ENCODE measurements at regions not wholly inside any gene's neighbourhood (a gene's known extent, or its start where the extent isn't known, plus 50 kb on each side); places are given as distances from the start of the nearest gene placed in this dataset.
"Not testable (repeated sequence)": the region's sequence is repeated elsewhere in the genome, so short reads cannot be mapped to it uniquely, and the experiment has no call there.

- TF ChIP-seq CTCF (IDR thresholded peaks at IDR 0.05; ENCODE audit: low read depth, low read length, missing control alignments): no peak
- no peak for DNase-seq (ENCODE audit: extremely low read depth, low read depth)
- H3K4me3 ChIP-seq (replicated peaks; ENCODE audit: low read depth, low read length): no peak overlapping the region
Observed at GRCh38 chr3:61454801-61455200, 106.6 kb upstream of the PTPRG start.

GRCh38 chr3:61460636-61461035 lies 100.7 kb upstream of the PTPRG start:
- no peak for TF ChIP-seq CTCF (IDR thresholded peaks at IDR 0.05; ENCODE audit: low read depth, low read length, missing control alignments)
- DNase-seq (ENCODE audit: extremely low read depth, low read depth): no peak
- no peak overlapping the region for H3K4me3 ChIP-seq (replicated peaks; ENCODE audit: low read depth, low read length)

- no peak for TF ChIP-seq CTCF (IDR thresholded peaks at IDR 0.05; ENCODE audit: low read depth, low read length, missing control alignments)
- DNase-seq (ENCODE audit: extremely low read depth, low read depth): no peak
- H3K4me3 ChIP-seq (replicated peaks; ENCODE audit: low read depth, low read length): no peak overlapping the region
Observed at GRCh38 chr3:61463191-61463590, 98.2 kb upstream of the PTPRG start.

GRCh38 chr3:61464518-61465140 lies 96.7 kb upstream of the PTPRG start:
- no peak for TF ChIP-seq CTCF (IDR thresholded peaks at IDR 0.05; ENCODE audit: low read depth, low read length, missing control alignments)
- H3K4me3 ChIP-seq (replicated peaks; ENCODE audit: low read depth, low read length): no peak overlapping the region
- DNase-seq (ENCODE audit: extremely low read depth, low read depth): no peak

- no peak overlapping the region for H3K4me3 ChIP-seq (replicated peaks; ENCODE audit: low read depth, low read length)
- no peak for TF ChIP-seq CTCF (IDR thresholded peaks at IDR 0.05; ENCODE audit: low read depth, low read length, missing control alignments)
- no peak for DNase-seq (ENCODE audit: extremely low read depth, low read depth)
Observed at GRCh38 chr3:61466357-61466756, 95.0 kb upstream of the PTPRG start.

GRCh38 chr3:61483997-61484396 lies 77.4 kb upstream of the PTPRG start:
- no peak overlapping the region for H3K4me3 ChIP-seq (replicated peaks; ENCODE audit: low read depth, low read length)
- TF ChIP-seq CTCF (IDR thresholded peaks at IDR 0.05; ENCODE audit: low read depth, low read length, missing control alignments): no peak
- DNase-seq (ENCODE audit: extremely low read depth, low read depth): no peak

GRCh38 chr3:61493339-61493738 lies 68.0 kb upstream of the PTPRG start:
- TF ChIP-seq CTCF (IDR thresholded peaks at IDR 0.05; ENCODE audit: low read depth, low read length, missing control alignments): no peak

GRCh38 chr3:61494309-61494708 lies 67.1 kb upstream of the PTPRG start:
- not testable (repeated sequence) for H3K4me3 ChIP-seq (replicated peaks; ENCODE audit: low read depth, low read length); DNase-seq (ENCODE audit: extremely low read depth, low read depth)

More at GRCh38 chr3:61493339-61493738, 68.0 kb upstream of the PTPRG start:
- no peak overlapping the region for H3K4me3 ChIP-seq (replicated peaks; ENCODE audit: low read depth, low read length)
- no peak for DNase-seq (ENCODE audit: extremely low read depth, low read depth)

All from HFF-Myc (cell line).